ENCODE measurements at regions not wholly inside any gene's neighbourhood (a gene's known extent, or its start where the extent isn't known, plus 50 kb on each side); places are given as distances from the start of the nearest gene placed in this dataset.

DNA sequence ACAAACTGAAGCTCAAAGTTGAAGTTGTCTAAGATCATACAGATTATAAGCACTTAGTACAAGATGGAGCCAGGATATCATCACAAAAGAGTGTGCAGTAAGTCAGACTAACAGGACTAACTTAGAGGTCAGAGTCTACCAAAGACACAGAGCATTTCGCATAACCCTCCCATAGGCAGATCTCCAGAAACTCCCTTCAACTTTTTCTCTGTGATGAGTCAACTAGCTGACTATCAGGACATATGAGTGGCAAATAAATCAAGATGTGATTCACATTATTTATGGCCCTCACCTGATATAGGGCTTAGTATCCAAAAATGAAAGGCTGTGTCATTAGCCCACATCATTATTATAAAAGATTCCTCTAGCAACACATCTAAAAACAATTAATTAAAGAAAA is 484.6 kb downstream of the GALC start:
- TF ChIP-seq CTCF (conservative IDR thresholded peaks at IDR 0.05; ENCODE audit: low read depth, low read length) (no peak), EZH2 (IDR thresholded peaks at IDR 0.05; ENCODE audit: borderline replicate concordance, low read depth, low read length, poor library complexity, severe bottlenecking) (no peak)
